HG02610 (cell line): ENCODE measurements at regions not wholly inside any gene's neighbourhood (a gene's known extent, or its start where the extent isn't known, plus 50 kb on each side); places are given as distances from the start of the nearest gene placed in this dataset.

Experiments used
- ATAC-seq: cut with Tn5 transposase; IDR thresholded peaks from one replicate; pipeline ENCODE4 v1.9.1; 2021; ENCODE audit warnings: mild to moderate bottlenecking, moderate library complexity; ENCODE audit not compliant: unreplicated experiment

GRCh38 chr3:110375751-110376518, 695.7 kb upstream of the NECTIN3 start:
- no peak for ATAC-seq

- ATAC-seq: no peak
Measured at GRCh38 chr3:110378481-110378880, 693.1 kb upstream of the NECTIN3 start.

GRCh38 chr3:110381992-110382391, 689.6 kb upstream of the NECTIN3 start:
- ATAC-seq: no peak

GRCh38 chr3:110383356-110383755, 688.3 kb upstream of the NECTIN3 start:
- ATAC-seq: no peak

GRCh38 chr3:110384601-110385000, 687.0 kb upstream of the NECTIN3 start:
- no peak for ATAC-seq

GRCh38 chr3:110389005-110389404, 682.6 kb upstream of the NECTIN3 start:
- no peak for ATAC-seq

- no peak for ATAC-seq
Measured at GRCh38 chr3:110390372-110390771, 681.2 kb upstream of the NECTIN3 start.

GRCh38 chr3:110391042-110391441, 680.6 kb upstream of the NECTIN3 start:
- no peak for ATAC-seq

GRCh38 chr3:110391640-110392395, 679.8 kb upstream of the NECTIN3 start:
- ATAC-seq: no peak

- ATAC-seq: no peak
Measured at GRCh38 chr3:110393941-110394340, 677.7 kb upstream of the NECTIN3 start.

GRCh38 chr3:110397115-110397514, 674.5 kb upstream of the NECTIN3 start:
- ATAC-seq: no peak

GRCh38 chr3:110400315-110400714, 671.3 kb upstream of the NECTIN3 start:
- no peak for ATAC-seq

GRCh38 chr3:110405830-110406585, 665.6 kb upstream of the NECTIN3 start:
- ATAC-seq: no peak

GRCh38 chr3:110413266-110413665, 658.4 kb upstream of the NECTIN3 start:
- no peak for ATAC-seq

- no peak for ATAC-seq
Measured at GRCh38 chr3:110413807-110414748, 657.5 kb upstream of the NECTIN3 start.

GRCh38 chr3:110414855-110415254, 656.8 kb upstream of the NECTIN3 start:
- ATAC-seq: no peak

- no peak for ATAC-seq
Measured at GRCh38 chr3:110419096-110419495, 652.5 kb upstream of the NECTIN3 start.

- ATAC-seq: no peak
Measured at GRCh38 chr3:110419601-110420000, 652.0 kb upstream of the NECTIN3 start.

- ATAC-seq: no peak
Measured at GRCh38 chr3:110420158-110420641, 651.4 kb upstream of the NECTIN3 start.

- ATAC-seq: no peak
Measured at GRCh38 chr3:110423276-110423675, 648.3 kb upstream of the NECTIN3 start.
